ENCODE measurements at regions not wholly inside any gene's neighbourhood (a gene's known extent, or its start where the extent isn't known, plus 50 kb on each side); places are given as distances from the start of the nearest gene placed in this dataset.

- H3K27ac ChIP-seq, result no peak overlapping the region
- no peak for TF ChIP-seq CTCF (conservative IDR thresholded peaks at IDR 0.05; ENCODE audit: low read depth, low read length)
- H3K79me2 ChIP-seq (ENCODE audit: insufficient read depth, low read depth), result no peaks in the 10 kb centered on the region
- no peaks in the 10 kb centered on the region for H3K4me1 ChIP-seq (ENCODE audit: low read depth, poor library complexity, severe bottlenecking)
- H4K20me1 ChIP-seq (ENCODE audit: insufficient read depth), result no peaks in the 10 kb centered on the region
- no peak overlapping the region for H2AFZ ChIP-seq (ENCODE audit: low read depth)
- H3K4me3 ChIP-seq (IDR thresholded peaks at IDR 0.05; ENCODE audit: insufficient read depth, low read depth, low read length), result no peak overlapping the region
- no peaks in the 10 kb centered on the region for H3K27me3 ChIP-seq (ENCODE audit: insufficient read depth, low read depth)
- no peak overlapping the region for H3K9ac ChIP-seq
- H3K4me2 ChIP-seq, result no peak overlapping the region
- H3K36me3 ChIP-seq (ENCODE audit: insufficient read depth), result no peaks in the 10 kb centered on the region
Observed at GRCh38 chr5:2185646-2186471, 303.1 kb upstream of the IRX4 start.

GRCh38 chr5:2184563-2185540, 302.1 kb upstream of the IRX4 start:
- Histone ChIP-seq H3K27ac (no peak overlapping the region), H2AFZ (ENCODE audit: low read depth) (no peak overlapping the region), H3K79me2 (ENCODE audit: insufficient read depth, low read depth) (no peaks in the 10 kb centered on the region), H3K27me3 (ENCODE audit: insufficient read depth, low read depth) (no peaks in the 10 kb centered on the region), H3K36me3 (ENCODE audit: insufficient read depth) (no peaks in the 10 kb centered on the region), H3K4me2 (no peak overlapping the region), H3K4me1 (ENCODE audit: low read depth, poor library complexity, severe bottlenecking) (no peaks in the 10 kb centered on the region), H3K9ac (no peak overlapping the region), H4K20me1 (ENCODE audit: insufficient read depth) (no peaks in the 10 kb centered on the region), H3K4me3 (IDR thresholded peaks at IDR 0.05; ENCODE audit: insufficient read depth, low read depth, low read length) (no peak overlapping the region)
- no peak for TF ChIP-seq CTCF (conservative IDR thresholded peaks at IDR 0.05; ENCODE audit: low read depth, low read length)

- H3K27ac ChIP-seq, result no peak overlapping the region
Observed at GRCh38 chr5:2184026-2184366, 301.3 kb upstream of the IRX4 start.

More at GRCh38 chr5:2184026-2184366, 301.3 kb upstream of the IRX4 start:
- H3K79me2 ChIP-seq (ENCODE audit: insufficient read depth, low read depth), result no peaks in the 10 kb centered on the region
- no peak for TF ChIP-seq CTCF (conservative IDR thresholded peaks at IDR 0.05; ENCODE audit: low read depth, low read length)
- H3K4me3 ChIP-seq (IDR thresholded peaks at IDR 0.05; ENCODE audit: insufficient read depth, low read depth, low read length), result no peak overlapping the region
- no peaks in the 10 kb centered on the region for H3K27me3 ChIP-seq (ENCODE audit: insufficient read depth, low read depth)
- H3K36me3 ChIP-seq (ENCODE audit: insufficient read depth), result no peaks in the 10 kb centered on the region
- no peak overlapping the region for H3K9ac ChIP-seq
- no peak overlapping the region for H3K4me2 ChIP-seq
- H4K20me1 ChIP-seq (ENCODE audit: insufficient read depth), result no peaks in the 10 kb centered on the region
- no peaks in the 10 kb centered on the region for H3K4me1 ChIP-seq (ENCODE audit: low read depth, poor library complexity, severe bottlenecking)
- no peak overlapping the region for H2AFZ ChIP-seq (ENCODE audit: low read depth)

Measured in KMS-11 (cell line).